HG02852 (cell line): ENCODE measurements at regions not wholly inside any gene's neighbourhood (a gene's known extent, or its start where the extent isn't known, plus 50 kb on each side); places are given as distances from the start of the nearest gene placed in this dataset.

ENCODE experiments used
- ATAC-seq: cut with Tn5 transposase; IDR thresholded peaks from one replicate; pipeline ENCODE4 v1.9.1; 2021; ENCODE audit warnings: mild to moderate bottlenecking, moderate library complexity; ENCODE audit not compliant: unreplicated experiment

GRCh38 chr5:20683241-20683940 is 695.4 kb upstream of the CDH18 start:
- ATAC-seq = no peak

GRCh38 chr5:20680718-20681302 is 692.8 kb upstream of the CDH18 start:
- no peak for ATAC-seq

- ATAC-seq = no peak
Observed at GRCh38 chr5:20678814-20679298, 690.9 kb upstream of the CDH18 start.

- no peak for ATAC-seq
Observed at GRCh38 chr5:20678386-20678785, 690.4 kb upstream of the CDH18 start.

- ATAC-seq = no peak
Observed at GRCh38 chr5:20660588-20660987, 672.6 kb upstream of the CDH18 start.

- ATAC-seq = no peak
Observed at GRCh38 chr5:20656262-20656661, 668.3 kb upstream of the CDH18 start.

- ATAC-seq = no peak
Observed at GRCh38 chr5:20655211-20655610, 667.2 kb upstream of the CDH18 start.

GRCh38 chr5:20654746-20655145 is 666.7 kb upstream of the CDH18 start:
- no peak for ATAC-seq

DNA sequence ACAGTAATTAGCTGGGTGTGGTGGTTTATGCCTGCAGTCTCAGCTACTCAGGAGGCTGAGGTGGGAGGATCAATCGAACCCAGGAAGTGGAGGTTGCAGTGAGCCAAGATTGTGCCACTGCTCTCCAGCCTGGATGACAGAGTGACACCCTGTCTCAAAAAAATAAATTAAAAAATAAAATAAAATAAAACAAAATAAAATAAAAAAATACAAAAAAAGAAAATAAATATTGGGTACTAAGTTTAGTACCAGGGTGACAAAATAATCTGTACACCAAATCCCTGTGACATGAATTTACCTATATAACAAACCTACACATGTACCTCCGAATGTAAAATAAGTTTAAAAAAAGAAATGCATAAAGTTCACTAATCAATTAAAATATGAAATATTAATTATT is 666.0 kb upstream of the CDH18 start:
- ATAC-seq = no peak

- ATAC-seq = no peak
Observed at GRCh38 chr5:20649966-20650365, 662.0 kb upstream of the CDH18 start.

DNA sequence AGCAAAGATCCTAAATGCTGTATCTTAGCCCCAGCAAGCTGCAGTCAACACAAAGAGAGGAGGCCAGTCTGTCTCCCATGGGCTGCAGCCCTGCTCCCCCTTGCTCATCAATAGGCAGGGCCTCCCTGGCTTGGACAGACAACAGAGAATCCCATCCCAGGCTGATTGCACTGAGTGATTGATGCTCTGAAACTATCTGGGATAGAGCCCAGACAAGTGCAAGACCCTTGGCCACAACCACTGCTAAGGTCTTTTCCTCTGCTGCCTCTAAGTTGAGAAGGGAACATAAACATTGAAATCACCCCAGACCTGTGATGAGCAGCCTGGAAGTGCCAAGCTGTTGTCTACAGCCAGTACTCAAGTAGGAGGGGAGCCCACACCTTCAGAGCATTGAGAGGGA is 661.0 kb upstream of the CDH18 start:
- ATAC-seq = no peak

GRCh38 chr5:20636686-20637085 is 648.7 kb upstream of the CDH18 start:
- no peak for ATAC-seq

GRCh38 chr5:20619591-20619990 is 631.6 kb upstream of the CDH18 start:
- ATAC-seq = no peak

DNA sequence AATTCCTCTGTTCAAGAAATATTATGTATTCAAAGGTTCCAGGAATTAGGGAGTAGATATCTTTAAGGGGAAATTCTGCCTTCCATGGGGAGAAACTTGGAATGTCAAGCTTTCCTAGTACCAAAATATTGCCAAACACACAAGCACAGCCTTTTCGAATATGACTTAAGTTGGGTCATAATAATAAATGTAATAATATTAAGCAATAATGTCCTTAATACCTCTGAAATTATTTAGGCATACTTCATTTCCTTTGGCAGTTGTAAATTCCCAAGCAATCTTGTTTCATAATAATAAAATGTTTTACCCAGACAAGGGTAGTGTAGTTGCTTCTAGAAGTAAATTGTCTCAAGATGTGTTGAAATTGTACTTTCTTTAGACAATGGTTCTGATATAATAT is 630.3 kb upstream of the CDH18 start:
- no peak for ATAC-seq

GRCh38 chr5:20617841-20618240 is 629.8 kb upstream of the CDH18 start:
- ATAC-seq = no peak

DNA sequence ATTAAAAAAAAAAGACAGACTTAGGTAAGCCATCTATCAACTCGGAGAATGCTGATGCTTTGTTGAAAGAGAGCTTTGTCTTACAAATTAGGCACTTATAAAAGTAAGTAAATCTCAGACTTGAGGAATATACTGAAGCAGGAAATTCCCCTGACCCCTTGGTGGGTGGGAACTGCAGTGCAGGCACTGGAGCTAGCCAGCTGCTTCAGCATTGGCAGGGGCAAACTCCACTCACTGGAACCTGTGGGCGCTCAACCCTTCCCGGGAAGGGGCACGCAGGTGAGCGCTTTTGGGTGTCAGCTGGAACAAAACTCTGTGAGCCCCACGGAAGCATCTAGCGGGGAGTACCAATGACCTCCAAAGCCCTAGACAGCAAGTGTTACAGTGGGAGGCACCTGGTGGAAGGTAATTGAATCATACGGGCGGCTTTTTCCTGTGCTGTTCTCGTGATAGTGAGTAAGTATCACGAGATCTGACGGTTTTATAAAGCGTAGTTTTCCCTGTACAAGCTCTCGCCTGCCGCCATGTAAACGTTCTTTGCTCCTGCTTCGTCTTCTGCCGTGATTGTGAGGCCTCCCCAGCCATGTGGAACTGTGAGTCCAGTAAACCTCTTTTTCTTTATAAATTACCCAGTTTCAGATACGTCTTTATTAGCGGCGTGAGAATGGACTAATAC is 628.0 kb upstream of the CDH18 start:
- ATAC-seq = no peak

DNA sequence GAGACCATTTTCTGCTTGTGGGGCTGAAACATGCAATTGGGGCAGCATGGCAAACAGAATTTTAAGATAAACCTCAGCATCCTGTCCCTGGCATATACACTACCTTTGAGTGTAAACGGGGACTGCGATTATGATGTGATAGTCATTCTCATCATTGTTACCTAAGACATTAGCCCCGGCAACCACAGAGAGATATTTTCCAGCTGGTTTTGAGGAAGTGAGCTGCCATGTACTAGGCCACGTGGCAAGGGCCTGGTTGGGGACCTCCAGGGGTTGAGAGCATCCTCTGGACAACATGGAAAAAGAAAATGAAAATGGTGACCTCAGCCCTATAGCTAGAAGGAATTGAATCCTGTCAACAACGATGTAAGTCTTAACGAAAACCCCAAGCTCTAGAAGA is 623.6 kb upstream of the CDH18 start:
- ATAC-seq = no peak

GRCh38 chr5:20610681-20611080 is 622.7 kb upstream of the CDH18 start:
- no peak for ATAC-seq

- no peak for ATAC-seq
Observed at GRCh38 chr5:20609126-20609525, 621.1 kb upstream of the CDH18 start.

DNA sequence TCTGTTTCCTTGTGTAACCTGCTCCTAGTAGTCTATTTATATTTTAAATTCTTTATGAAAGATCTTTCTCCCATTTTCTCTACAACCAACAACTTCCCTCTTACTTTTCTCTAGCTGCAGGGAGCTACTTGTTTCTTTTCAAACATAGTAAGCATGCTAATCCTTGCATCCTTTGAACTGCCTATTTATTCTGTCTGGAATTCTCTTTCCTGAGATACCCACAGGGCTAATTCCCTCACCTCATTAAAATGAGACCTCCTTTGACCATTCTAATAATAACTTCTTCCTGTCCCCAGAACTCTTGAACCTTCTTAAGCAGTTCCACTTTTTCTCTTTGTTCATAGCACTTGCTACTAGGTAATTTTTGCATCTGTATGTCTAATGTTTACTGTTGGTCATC is 620.6 kb upstream of the CDH18 start:
- no peak for ATAC-seq

DNA sequence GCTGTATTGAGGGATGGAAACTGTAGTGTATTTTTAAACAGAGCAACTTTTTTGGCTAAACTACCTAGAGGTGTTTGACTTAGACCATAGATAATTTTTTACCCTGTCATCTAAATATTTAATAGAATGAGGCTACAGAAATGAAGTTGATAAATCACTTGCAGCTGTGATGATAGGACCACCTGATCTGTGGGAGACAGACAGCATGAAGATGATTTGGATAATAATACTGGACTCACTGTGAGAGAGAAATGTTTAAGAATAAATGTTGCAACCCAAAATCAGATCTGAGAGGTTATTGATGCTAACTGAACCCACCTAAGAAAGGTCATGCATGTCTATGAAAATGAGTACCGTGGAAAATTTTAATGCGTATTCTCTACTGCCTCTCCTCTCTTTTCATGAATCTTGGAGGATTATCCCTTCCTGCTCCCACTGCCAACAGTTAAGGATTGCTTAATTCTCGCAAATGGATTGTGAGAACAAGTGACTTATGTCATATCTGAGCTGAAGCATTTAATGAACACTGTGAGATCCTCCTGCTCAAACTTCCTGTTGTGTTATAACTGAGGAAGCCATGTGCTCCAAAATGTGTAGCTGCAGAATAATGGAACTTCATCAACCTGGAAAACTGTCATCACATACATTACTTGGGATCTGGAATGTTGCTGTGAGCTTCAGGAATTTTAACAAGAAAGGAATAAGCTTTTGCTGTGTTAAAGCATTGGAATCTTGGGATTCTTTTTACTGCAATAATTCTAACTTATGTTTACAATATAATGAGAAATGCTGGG is 617.9 kb upstream of the CDH18 start:
- no peak for ATAC-seq
